GM19238 (cell line): ENCODE measurements at regions not wholly inside any gene's neighbourhood (a gene's known extent, or its start where the extent isn't known, plus 50 kb on each side); places are given as distances from the start of the nearest gene placed in this dataset.
"Not testable (repeated sequence)": the region's sequence is repeated elsewhere in the genome, so short reads cannot be mapped to it uniquely, and the experiment has no call there.

Experiments used
- DNase-seq: peaks from one replicate; pipeline ENCODE4 v3.0.0; 2011; ENCODE audit warnings: low spot score; ENCODE audit not compliant: insufficient read length

- DNase-seq: no peak
These were observed 175.1 kb downstream of the NUFIP1 start for GRCh38 chr13:44814161-44814560.

- no peak for DNase-seq
These were observed 176.5 kb downstream of the NUFIP1 start for GRCh38 chr13:44812818-44813217.

- DNase-seq: no peak
These were observed 179.0 kb downstream of the NUFIP1 start for GRCh38 chr13:44810061-44810840.

GRCh38 chr13:44809190-44809589 is 180.1 kb downstream of the NUFIP1 start:
- no peak for DNase-seq

- DNase-seq: no peak
These were observed 181.1 kb downstream of the NUFIP1 start for GRCh38 chr13:44808185-44808584.

- no peak for DNase-seq
These were observed 181.7 kb downstream of the NUFIP1 start for GRCh38 chr13:44807449-44808034.

- DNase-seq: no peak
These were observed 182.4 kb downstream of the NUFIP1 start for GRCh38 chr13:44806826-44807225.

GRCh38 chr13:44805585-44805984 is 183.7 kb downstream of the NUFIP1 start:
- no peak for DNase-seq

- DNase-seq: no peak
These were observed 185.9 kb downstream of the NUFIP1 start for GRCh38 chr13:44803390-44803789.

GRCh38 chr13:44802491-44802890 is 186.8 kb downstream of the NUFIP1 start:
- no peak for DNase-seq

GRCh38 chr13:44801990-44802389 is 187.3 kb downstream of the NUFIP1 start:
- no peak for DNase-seq

- no peak for DNase-seq
These were observed 188.6 kb downstream of the NUFIP1 start for GRCh38 chr13:44800626-44801025.

GRCh38 chr13:44797685-44798084 is 191.6 kb downstream of the NUFIP1 start:
- no peak for DNase-seq

- DNase-seq: no peak
These were observed 192.4 kb downstream of the NUFIP1 start for GRCh38 chr13:44796597-44797490.

GRCh38 chr13:44796039-44796438 is 193.2 kb downstream of the NUFIP1 start:
- DNase-seq: not testable (repeated sequence)

GRCh38 chr13:44795176-44795575 is 194.1 kb downstream of the NUFIP1 start:
- DNase-seq: no peak

- DNase-seq: no peak
These were observed 197.2 kb downstream of the NUFIP1 start for GRCh38 chr13:44792096-44792495.

- DNase-seq: no peak
These were observed 199.0 kb downstream of the NUFIP1 start for GRCh38 chr13:44790289-44790688.

- DNase-seq: no peak
These were observed 201.7 kb downstream of the NUFIP1 start for GRCh38 chr13:44787617-44788016.

- no peak for DNase-seq
These were observed 202.5 kb downstream of the NUFIP1 start for GRCh38 chr13:44786756-44787155.

- no peak for DNase-seq
These were observed 203.9 kb downstream of the NUFIP1 start for GRCh38 chr13:44785401-44785800.

- DNase-seq: no peak
These were observed 204.6 kb downstream of the NUFIP1 start for GRCh38 chr13:44784708-44785080.
